Endometrium (tissue), 2 donors: ENCODE measurements at regions not wholly inside any gene's neighbourhood (a gene's known extent, or its start where the extent isn't known, plus 50 kb on each side); places are given as distances from the start of the nearest gene placed in this dataset.
"Not testable (repeated sequence)": the region's sequence is repeated elsewhere in the genome, so short reads cannot be mapped to it uniquely, and the experiment has no call there.

ENCODE experiments used
- FAIRE-seq: peaks from 2 replicates; lab custom pipeline; 2012; peaks lifted over from hg19 to GRCh38; lab: Jason Lieb, UNC
- donor health status: control.
- donor health status: control.

DNA sequence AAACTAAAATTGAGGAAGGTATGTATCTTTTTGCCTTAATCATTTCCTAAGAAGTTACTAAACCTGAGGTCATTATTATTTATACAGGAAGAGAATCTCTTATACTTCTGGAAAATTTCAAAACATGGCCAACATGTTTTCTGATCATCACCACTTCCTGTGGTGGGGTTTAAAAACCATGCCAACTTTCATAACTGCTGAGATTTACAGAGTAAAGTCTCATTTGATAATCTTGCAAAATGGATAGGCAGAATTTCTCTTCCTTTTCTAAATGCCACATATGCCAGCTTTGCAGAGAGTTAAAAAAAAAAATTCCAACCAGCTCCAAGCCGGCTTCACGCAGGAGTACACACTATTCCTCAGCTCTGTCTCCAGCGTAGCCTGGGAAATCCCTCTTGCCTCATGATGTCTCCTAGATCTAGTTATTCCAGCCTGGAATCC lies 124.3 kb upstream of the SPRED1 start:
- peak; percentile 79 for FAIRE-seq

DNA sequence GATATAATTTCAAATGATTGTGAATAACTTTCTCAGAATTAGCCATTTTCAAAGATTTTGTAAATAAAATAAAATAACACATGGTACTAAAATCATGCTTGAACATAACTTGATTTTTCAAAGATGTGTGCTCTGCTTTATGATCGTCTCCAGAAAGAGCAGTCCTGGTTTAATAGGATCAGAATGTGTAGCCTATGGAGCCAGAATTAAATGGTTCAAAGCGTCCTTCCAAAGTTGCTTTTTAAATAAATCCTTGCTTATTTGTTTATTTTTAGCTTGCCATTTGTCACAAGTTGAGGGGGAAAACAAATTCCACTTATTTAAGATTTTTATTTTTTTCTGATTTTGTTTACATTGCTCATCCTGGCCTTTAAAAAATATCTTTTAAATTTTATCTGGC lies 123.7 kb upstream of the SPRED1 start:
- FAIRE-seq = peak; percentile 99

- FAIRE-seq = peak; percentile 50
These were observed 123.0 kb upstream of the SPRED1 start for GRCh38 chr15:38129531-38130204.

DNA sequence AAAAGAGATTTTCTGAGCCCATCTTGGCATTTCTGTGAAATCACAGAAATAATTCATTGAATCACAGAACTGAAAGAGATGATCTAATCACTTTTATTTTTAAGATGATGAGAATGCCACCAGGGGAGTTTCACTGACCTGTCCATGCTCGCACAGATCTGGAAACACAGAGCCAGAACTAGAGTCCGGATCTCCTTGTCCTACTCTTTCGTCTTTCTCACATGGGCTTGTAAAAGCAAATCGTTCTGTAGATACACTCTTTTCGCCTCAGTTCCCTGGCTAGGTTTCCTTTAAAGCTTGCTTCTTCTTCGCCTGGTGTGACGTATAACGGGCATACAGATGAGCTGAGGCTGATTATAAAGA lies 122.5 kb upstream of the SPRED1 start:
- no peak for FAIRE-seq

DNA sequence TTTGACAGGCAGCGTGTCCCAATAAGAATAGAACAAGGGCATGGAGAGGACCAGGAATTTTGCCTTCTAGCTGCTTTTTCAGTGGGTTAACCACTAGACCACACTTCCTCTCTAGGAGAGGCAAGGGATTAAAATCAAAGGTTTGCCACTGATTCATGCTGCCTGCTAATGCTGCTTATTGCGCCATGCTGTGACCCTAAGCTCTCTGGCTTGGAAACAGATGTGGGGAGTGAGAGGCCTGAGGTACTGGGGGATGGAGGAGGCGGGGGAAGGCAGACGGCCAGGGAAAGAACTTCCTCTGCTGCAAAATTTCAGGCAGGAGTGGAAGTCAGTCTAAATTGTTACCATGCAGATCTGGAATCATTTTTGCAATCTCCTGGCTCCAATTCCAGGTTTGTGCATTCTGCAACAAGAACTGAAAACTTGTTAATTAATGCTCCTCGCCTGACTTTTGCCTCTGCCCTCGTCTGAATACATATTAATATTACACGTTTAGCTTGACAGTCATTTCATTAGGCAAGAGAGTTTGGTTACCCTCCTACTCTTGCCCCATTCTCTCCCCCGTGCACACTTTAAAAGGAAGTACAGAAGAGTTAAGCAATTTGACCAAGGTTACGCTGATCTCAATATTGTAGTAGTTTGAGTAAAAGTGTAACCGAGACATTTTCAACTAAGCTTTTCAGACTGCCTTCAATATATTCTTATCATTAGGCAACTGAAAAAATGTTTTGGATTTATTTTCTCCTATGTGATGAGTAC lies 121.7 kb upstream of the SPRED1 start:
- FAIRE-seq = peak; percentile 95

GRCh38 chr15:38134252-38134651 lies 118.4 kb upstream of the SPRED1 start:
- FAIRE-seq = no peak

DNA sequence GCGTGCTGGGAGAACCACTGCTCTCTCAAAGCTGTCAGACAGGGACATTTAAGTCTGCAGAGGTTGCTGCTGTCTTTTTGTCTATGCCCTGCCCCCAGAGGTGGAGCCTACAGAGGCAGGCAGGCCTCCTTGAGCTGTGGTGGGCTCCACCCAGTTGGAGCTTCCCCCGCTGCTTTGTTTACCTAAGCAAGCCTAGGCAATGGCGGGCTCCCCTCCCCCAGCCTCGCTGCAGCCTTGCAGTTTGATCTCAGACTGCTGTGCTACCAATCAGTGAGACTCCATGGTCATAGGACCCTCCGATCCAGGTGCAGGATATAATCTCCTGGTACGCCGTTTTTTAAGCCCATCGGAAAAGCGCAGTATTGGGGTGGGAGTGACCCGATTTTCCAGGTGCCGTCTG lies 110.4 kb upstream of the SPRED1 start:
- not testable (repeated sequence) for FAIRE-seq

DNA sequence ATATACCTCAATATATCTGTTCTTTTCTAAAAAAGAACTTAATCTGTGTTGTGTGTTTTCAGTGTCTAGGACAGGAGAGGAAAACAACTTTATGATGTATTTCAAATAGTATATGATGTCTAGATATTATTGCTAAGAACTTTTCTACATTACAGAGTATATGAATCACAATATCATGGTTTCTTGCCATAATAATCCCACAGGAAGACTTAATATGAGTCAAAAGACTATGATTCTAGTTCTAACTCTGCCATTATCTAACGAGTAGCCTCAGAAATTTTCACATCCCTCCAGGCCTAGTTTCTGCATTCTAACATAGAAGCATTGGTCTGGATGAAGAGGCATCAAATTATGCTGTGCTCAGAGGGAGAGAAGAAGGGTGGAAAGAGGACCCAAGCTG lies 107.7 kb upstream of the SPRED1 start:
- no peak for FAIRE-seq

- no peak for FAIRE-seq
These were observed 107.0 kb upstream of the SPRED1 start for GRCh38 chr15:38145651-38146111.

DNA sequence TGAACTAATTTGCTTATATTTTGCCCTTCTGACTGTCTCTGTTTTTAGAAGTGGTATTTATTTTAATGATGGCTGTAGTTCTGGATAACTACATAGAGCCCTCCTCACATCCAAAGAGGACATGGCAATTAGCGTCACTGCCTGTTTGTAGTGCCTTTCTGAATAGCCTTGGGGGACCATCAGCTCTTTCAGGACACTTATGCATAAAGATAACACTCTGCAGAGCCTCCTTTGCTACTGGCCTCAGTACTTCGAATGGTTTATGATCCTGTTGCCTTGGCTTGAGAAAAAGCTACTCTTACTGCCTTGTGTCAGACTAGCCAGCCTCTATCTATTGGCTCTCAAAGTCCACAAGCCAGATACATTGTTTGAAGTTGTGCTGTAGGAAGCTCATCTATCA lies 105.4 kb upstream of the SPRED1 start:
- no peak for FAIRE-seq

GRCh38 chr15:38148471-38148870 lies 104.2 kb upstream of the SPRED1 start:
- FAIRE-seq = no peak

GRCh38 chr15:38149315-38149714 lies 103.3 kb upstream of the SPRED1 start:
- FAIRE-seq = no peak

GRCh38 chr15:38150148-38150547 lies 102.5 kb upstream of the SPRED1 start:
- no peak for FAIRE-seq

DNA sequence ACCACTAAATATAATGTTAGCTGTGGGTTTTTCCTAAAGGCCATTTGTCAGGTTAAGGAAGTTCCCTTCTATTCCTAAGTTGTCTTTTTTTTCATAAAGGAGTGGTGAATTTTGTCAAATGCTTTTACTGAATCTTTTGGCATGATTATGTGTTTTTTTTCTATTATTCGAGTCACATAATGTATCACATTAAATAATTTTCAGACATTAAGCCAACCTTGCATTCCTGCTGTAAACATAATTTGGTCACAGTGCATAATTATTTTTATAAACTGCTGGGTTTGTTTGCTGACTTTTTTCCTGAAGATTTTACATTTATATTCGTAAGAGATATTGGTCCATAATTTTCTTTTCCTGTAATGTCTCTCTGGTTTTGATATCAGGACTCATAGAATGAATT lies 101.8 kb upstream of the SPRED1 start:
- FAIRE-seq = no peak

DNA sequence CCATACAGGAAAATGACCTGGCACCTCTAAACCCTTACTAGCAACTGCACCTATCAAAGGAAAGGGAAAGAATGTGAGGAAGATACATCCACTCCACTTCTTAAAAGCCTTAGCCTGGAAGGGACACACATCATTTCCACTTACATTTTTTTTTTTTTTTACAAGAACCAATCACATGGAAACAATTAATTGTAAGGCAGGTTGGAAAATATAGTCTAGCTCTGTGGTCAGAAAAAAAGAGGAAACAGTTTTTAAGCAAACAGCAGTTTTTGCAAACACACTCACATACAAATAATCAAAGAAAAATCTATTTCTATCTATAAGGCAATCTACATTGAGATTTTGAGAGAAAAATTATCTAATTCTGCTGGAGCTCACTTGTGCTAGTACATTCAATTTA lies 98.9 kb upstream of the SPRED1 start:
- no peak for FAIRE-seq

- no peak for FAIRE-seq
These were observed 98.4 kb upstream of the SPRED1 start for GRCh38 chr15:38154255-38154654.

- FAIRE-seq = no peak
These were observed 97.8 kb upstream of the SPRED1 start for GRCh38 chr15:38154837-38155236.

- FAIRE-seq = no peak
These were observed 89.0 kb upstream of the SPRED1 start for GRCh38 chr15:38163658-38164057.

- no peak for FAIRE-seq
These were observed 88.6 kb upstream of the SPRED1 start for GRCh38 chr15:38164061-38164460.

DNA sequence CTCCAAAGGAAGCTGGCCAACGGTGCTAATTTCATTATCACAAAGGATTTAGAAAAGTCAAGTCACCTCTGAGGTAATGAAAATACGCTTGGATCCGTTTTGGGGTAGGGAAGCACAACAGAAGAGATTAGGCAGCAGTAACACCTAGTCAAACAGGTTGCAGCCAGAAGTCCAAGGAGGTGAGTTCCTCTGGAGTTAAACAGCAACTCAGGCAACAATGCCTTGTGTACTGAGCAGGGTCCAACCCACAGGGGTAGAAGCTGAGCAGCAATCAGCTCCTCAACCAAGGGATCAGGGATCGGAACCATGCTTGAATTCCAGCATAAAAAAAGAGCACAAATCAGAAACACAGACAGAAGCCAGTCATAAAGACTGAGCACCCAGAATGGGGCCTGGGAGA lies 88.1 kb upstream of the SPRED1 start:
- FAIRE-seq = no peak

GRCh38 chr15:38168467-38169070 lies 84.1 kb upstream of the SPRED1 start:
- FAIRE-seq = peak; percentile 37

GRCh38 chr15:38171973-38172372 lies 80.7 kb upstream of the SPRED1 start:
- no peak for FAIRE-seq

DNA sequence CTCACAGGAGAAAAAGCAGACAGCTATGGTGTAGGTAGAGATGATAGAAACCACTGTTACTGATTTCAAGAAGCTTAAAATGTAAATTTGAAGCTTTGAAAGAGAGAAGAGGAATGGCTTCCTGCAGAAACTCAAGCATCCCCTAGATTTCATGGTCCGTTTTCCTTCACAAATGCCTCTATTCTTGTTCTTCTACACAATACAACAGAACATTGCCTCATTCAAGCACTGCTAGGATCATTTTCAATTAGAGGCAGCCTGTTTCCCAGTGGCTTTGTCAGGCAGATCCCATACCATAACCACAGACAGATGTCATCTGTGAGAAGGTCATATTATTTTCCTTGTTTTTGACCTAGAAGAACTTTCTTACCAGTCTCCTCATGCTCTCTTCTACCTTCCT lies 77.9 kb upstream of the SPRED1 start:
- no peak for FAIRE-seq
